CD8-positive, alpha-beta memory T cell (primary cell): ENCODE measurements at regions not wholly inside any gene's neighbourhood (a gene's known extent, or its start where the extent isn't known, plus 50 kb on each side); places are given as distances from the start of the nearest gene placed in this dataset.
"Not testable (repeated sequence)": the region's sequence is repeated elsewhere in the genome, so short reads cannot be mapped to it uniquely, and the experiment has no call there.

ENCODE experiments used
- CTCF ChIA-PET: fragments of 350-600 bp; sonication (Branson Sonifier 250); formaldehyde crosslinking; loops from one replicate; lab custom pipeline; 2021; ENCODE audit warnings: antibody characterized with exemption; lab: Charles Lee
- POLR2A ChIA-PET: fragments of 350-600 bp; sonication (Branson Sonifier 250); formaldehyde crosslinking; loops from one replicate; lab custom pipeline; 2021; ENCODE audit warnings: antibody characterized with exemption; lab: Charles Lee
- DNase-seq, 5 donors: peaks; one replicate each; pipeline versions ENCODE4 v3.0.0 to v3.0.0-alpha.2; 2020 to 2022; ENCODE audit warnings: mixed read lengths in 1 of 5
- H3K27ac ChIP-seq: one replicate; pipeline ENCODE4 v1.7.0; 2013; ENCODE audit warnings: low read depth, mild to moderate bottlenecking, low read length, moderate library complexity
- H3K27me3 ChIP-seq: 2 replicates; pipeline ENCODE4 v1.7.0; 2013; ENCODE audit warnings: low read length, mild to moderate bottlenecking; ENCODE audit not compliant: insufficient read depth, poor library complexity, severe bottlenecking
- H3K36me3 ChIP-seq: 2 replicates; pipeline ENCODE4 v1.7.0; 2013; ENCODE audit warnings: mild to moderate bottlenecking, low read length, moderate library complexity; ENCODE audit not compliant: insufficient read depth
- H3K4me1 ChIP-seq: 2 replicates; pipeline ENCODE4 v1.7.0; 2013; ENCODE audit warnings: mild to moderate bottlenecking, low read length, moderate library complexity; ENCODE audit not compliant: insufficient read depth
- H3K4me3 ChIP-seq: 2 replicates; pipeline ENCODE4 v1.7.0; 2013; ENCODE audit warnings: mild to moderate bottlenecking, low read length
- H3K9me3 ChIP-seq: 2 replicates; pipeline ENCODE4 v1.7.0; 2013; ENCODE audit warnings: mild to moderate bottlenecking, low read length
- H3K27ac Mint-ChIP-seq, 8 donors: one replicate each; pipeline ENCODE4 v1.8.0; 2020 to 2021; ENCODE audit warnings: mixed read lengths in 8 of 8, mild to moderate bottlenecking in 6 of 8, inconsistent platforms in 3 of 8, moderate library complexity in 3 of 8
- H3K27me3 Mint-ChIP-seq, 2 donors: one replicate each; pipeline ENCODE4 v1.8.0; 2020 to 2021; ENCODE audit warnings: mixed read lengths in 2 of 2, mild to moderate bottlenecking in 1 of 2, moderate library complexity in 1 of 2
- H3K36me3 Mint-ChIP-seq, 3 donors: one replicate each; pipeline ENCODE4 v1.8.0; 2020 to 2021; ENCODE audit warnings: mixed read lengths in 3 of 3, inconsistent platforms in 1 of 3, mild to moderate bottlenecking in 1 of 3
- H3K4me1 Mint-ChIP-seq, 3 donors: one replicate each; pipeline ENCODE4 v1.8.0; 2020 to 2021; ENCODE audit warnings: mixed read lengths in 3 of 3, inconsistent platforms in 1 of 3, mild to moderate bottlenecking in 1 of 3
- H3K4me3 Mint-ChIP-seq, 7 donors: one replicate each; pipeline ENCODE4 v1.8.0; 2020 to 2021; ENCODE audit warnings: mixed read lengths in 7 of 7, mild to moderate bottlenecking in 6 of 7, moderate library complexity in 4 of 7, inconsistent platforms in 2 of 7
- H3K9me3 Mint-ChIP-seq, 5 donors: one replicate each; pipeline ENCODE4 v1.8.0; 2020 to 2022; ENCODE audit warnings: mixed read lengths in 5 of 5, mild to moderate bottlenecking in 3 of 5, moderate library complexity in 2 of 5, inconsistent platforms in 1 of 5

DNA sequence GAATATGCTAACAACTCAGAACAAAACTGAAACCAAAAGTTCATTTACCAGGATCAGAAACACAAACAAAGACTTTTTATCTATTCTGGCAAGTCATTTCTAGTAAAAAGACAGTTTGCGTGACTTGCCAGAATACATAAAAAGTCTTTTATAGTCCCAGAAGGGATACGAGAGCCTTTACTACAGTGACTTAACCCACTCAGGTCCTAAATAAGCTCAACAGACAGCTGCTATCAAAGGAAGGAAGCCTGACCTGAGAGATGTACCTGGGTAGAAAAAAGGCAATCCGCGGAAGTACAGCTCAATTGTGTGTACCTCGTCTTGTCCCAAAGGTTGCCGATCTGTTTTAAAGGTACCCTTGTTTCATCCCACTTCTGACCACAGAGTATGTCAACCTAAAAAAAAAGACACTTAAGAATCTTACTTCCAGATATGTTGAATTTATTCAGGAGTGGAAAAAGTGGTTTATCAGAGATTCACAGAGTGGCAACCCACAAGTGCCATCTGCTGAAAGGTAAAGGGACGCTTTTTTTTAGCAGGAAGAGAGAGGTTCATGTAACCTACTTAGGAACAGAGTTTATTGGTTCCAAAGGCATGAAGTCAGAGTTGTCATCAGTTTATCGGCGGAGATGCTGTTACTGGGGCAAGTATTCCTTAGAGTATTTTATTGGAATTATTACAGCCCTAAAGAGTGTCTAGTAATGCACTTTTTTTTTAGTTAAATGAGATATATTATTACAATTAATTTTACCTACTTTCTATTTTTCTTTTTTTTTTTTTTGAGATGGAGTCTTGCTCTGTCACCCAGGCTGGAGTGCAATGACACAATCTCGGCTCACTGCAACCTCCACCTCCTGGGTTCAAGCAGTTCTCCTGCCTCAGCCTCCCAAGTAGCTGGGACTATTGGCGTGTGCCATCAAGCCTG is 69.7 kb upstream of the C1QTNF9B start:
- Mint-ChIP-seq H3K27ac (peak overlapping the region; percentile 79 to 99 (median 96)), H3K36me3 (no peaks in the 10 kb centered on the region), H3K27me3 (no peaks in the 10 kb centered on the region), H3K4me3 (peak overlapping the region; percentile 81 to 91 (median 85)), H3K9me3 (no peaks in the 10 kb centered on the region), H3K4me1 (peaks cover 24 to 37% (median 35%) of the 10 kb centered on the region in 3 donors)
- Histone ChIP-seq H3K4me3 (peak overlapping the region; percentile 58), H3K4me1 (peaks cover 7% of the 10 kb centered on the region), H3K9me3 (no peaks in the 10 kb centered on the region), H3K27ac (peak overlapping the region; percentile 49), H3K36me3 (no peaks in the 10 kb centered on the region), H3K27me3 (no peaks in the 10 kb centered on the region)
- peak in 3 of 5 donors; percentile 15 to 50 (median 47) for DNase-seq
- ChIA-PET CTCF (no interaction called here), POLR2A (interaction anchor here (0.7 kb wide), 1 partner anchor 27 kb away, joined by 3 read pairs; no protein-coding TSS in a partner anchor)

DNA sequence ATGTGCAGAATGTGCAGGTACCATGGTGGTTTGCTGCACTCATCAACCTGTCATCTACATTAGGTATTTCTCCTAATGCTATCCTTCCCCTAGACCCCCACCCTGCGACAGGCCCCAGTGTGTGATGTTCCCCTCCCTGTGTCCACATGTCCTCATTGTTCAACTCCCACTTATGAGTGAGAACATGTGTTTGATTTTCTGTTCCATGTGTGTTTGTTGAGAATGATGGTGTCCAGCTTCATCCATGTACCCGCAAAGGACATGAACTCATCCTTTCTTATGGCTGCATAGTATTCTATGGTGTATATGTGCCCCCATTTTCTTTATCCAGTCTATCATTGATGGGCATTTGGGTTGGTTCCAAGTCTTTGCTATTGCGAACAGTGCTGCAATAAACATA is 70.5 kb upstream of the C1QTNF9B start:
- peak overlapping the region in 4 of 7 donors; percentile 43 to 65 (median 56) for H3K4me3 Mint-ChIP-seq
- H3K4me3 ChIP-seq, DNase-seq, CTCF ChIA-PET, H3K27me3 Mint-ChIP-seq, H3K9me3 ChIP-seq, H3K36me3 Mint-ChIP-seq, H3K27me3 ChIP-seq, H3K9me3 Mint-ChIP-seq, H3K4me1 ChIP-seq, H3K27ac ChIP-seq, H3K36me3 ChIP-seq, POLR2A ChIA-PET: not testable (repeated sequence)
- peaks cover 24 to 37% (median 35%) of the 10 kb centered on the region in 3 donors for H3K4me1 Mint-ChIP-seq
- H3K27ac Mint-ChIP-seq = peak overlapping the region; percentile 19 to 99 (median 86)

DNA sequence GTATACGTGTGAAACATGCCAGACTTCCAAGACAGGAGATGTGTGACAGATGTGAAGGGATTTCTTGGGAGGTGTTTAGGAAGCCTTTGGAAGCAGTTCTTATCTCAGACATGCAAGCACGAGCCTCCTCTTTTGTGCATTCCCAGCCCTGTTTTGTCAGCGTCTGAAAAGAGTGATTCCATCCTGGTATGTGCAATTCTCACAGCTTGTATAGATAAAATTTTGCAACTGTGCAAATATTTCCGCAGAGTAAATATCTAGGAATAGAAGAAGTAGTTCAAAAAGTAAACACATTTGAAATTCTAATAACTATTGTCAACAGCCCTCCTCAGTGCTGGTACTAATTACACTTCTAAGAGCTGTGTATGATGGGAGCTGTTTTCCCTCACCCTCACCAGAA is 72.3 kb upstream of the C1QTNF9B start:
- Mint-ChIP-seq H3K27me3 (no peaks in the 10 kb centered on the region), H3K4me1 (peaks cover 20 to 26% (median 24%) of the 10 kb centered on the region in 3 donors), H3K4me3 (no peak overlapping the region), H3K27ac (no peak overlapping the region), H3K36me3 (no peaks in the 10 kb centered on the region), H3K9me3 (no peaks in the 10 kb centered on the region)
- H3K27ac ChIP-seq = no peak overlapping the region
- ChIA-PET CTCF (no interaction called here), POLR2A (no interaction called here)
- no peaks in the 10 kb centered on the region for H3K27me3 ChIP-seq
- no peak overlapping the region for H3K4me3 ChIP-seq
- DNase-seq = no peak
- peaks cover 7% of the 10 kb centered on the region for H3K4me1 ChIP-seq
- no peaks in the 10 kb centered on the region for H3K36me3 ChIP-seq
- no peaks in the 10 kb centered on the region for H3K9me3 ChIP-seq

DNA sequence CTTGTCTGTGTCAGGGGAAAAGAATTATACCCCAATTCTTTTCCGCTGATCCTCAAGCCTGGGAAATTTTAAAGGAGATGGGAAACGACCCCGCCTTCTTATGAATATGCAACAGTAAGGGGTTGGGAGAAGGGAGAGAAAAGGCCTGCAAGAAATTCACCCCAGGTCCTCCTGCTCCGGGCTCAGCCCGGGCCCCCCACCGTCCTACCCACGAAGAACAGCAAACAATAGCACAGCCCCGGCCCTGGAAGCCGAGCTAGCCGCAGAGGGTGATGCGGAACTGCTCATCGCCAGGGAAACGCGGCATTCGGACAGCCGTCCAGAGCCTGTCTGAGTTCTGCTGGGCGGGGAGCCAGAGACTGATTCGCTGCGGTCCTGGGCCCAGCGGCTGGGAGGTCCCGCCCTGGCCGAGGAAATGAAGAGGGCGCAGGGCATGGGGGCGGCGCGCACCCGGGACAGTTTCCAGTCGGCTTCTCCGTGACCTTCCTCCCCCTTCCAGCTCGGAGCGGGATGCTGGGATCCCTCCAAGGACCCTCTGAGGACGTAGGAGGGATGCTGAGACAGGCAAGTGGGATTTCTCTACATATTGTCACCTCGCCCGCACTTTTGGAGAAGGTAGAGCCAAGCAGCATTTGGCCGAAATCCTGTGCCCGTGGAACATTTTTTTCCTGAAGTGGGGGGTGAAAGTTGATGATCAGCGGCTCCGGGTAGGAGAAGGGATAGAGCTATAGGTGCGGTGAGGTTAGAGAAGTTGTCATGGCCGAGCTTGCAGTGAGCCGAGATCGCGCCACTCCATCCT is 82.3 kb upstream of the C1QTNF9B start:
- Histone ChIP-seq H3K36me3 (no peaks in the 10 kb centered on the region), H3K9me3 (no peaks in the 10 kb centered on the region), H3K27me3 (peaks cover 22% of the 10 kb centered on the region), H3K4me1 (peaks cover 14% of the 10 kb centered on the region), H3K27ac (no peak overlapping the region), H3K4me3 (peak overlapping the region; percentile 62)
- Mint-ChIP-seq H3K27me3 (peaks cover 30 to 32% of the 10 kb centered on the region in 2 donors), H3K9me3 (peaks cover 0 to 4% (median 0%) of the 10 kb centered on the region in 5 donors), H3K36me3 (peaks cover 0 to 3% (median 0%) of the 10 kb centered on the region in 3 donors), H3K4me3 (peak overlapping the region; percentile 86 to 96 (median 92)), H3K27ac (peak overlapping the region; percentile 80 to 99 (median 96)), H3K4me1 (peaks cover 9 to 16% (median 15%) of the 10 kb centered on the region in 3 donors)
- ChIA-PET CTCF (no interaction called here), POLR2A (interaction anchor here (0.9 kb wide), 1 partner anchor 181 kb away, joined by 4 read pairs; the partner anchor contains the start of gene SPATA13)
- peak; percentile 23 to 71 (median 28) for DNase-seq

DNA sequence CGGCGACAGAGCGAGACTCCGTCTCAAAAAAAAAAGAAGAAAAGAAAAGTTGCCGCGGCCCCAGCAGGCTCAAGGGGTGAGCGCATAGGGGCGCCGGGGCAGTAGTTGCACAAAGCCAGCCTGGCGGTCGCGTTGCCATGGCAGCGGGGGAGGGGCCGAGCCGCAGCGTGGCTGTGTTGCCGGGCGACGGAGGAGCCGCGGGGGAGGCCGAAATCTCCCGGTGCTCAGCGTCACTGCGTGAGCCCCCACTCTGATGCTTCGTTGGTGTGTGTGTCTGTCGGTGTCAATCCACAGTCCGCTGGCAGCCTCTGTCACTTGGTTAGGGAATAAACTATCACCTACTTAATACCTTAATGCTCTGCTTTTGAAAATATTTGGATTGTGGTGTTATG is 82.9 kb upstream of the C1QTNF9B start:
- H3K27me3 ChIP-seq = peaks cover 22% of the 10 kb centered on the region
- H3K27ac Mint-ChIP-seq = peak overlapping the region; percentile 80 to 99 (median 96)
- H3K4me1 Mint-ChIP-seq = peaks cover 9 to 16% (median 15%) of the 10 kb centered on the region in 3 donors
- H3K9me3 Mint-ChIP-seq = peaks cover 0 to 4% (median 0%) of the 10 kb centered on the region in 5 donors
- H3K36me3 ChIP-seq = no peaks in the 10 kb centered on the region
- peak overlapping the region; percentile 86 to 96 (median 92) for H3K4me3 Mint-ChIP-seq
- H3K9me3 ChIP-seq = no peaks in the 10 kb centered on the region
- H3K36me3 Mint-ChIP-seq = peaks cover 0 to 3% (median 0%) of the 10 kb centered on the region in 3 donors
- ChIA-PET CTCF (no interaction called here), POLR2A (interaction anchor here (0.9 kb wide), 1 partner anchor 180 kb away, joined by 4 read pairs; the partner anchor contains the start of gene SPATA13)
- peaks cover 14% of the 10 kb centered on the region for H3K4me1 ChIP-seq
- H3K27me3 Mint-ChIP-seq = peaks cover 30 to 36% of the 10 kb centered on the region in 2 donors
- H3K27ac ChIP-seq = no peak overlapping the region
- H3K4me3 ChIP-seq = peak overlapping the region; percentile 62
- DNase-seq = peak; percentile 83 to 97 (median 90)

DNA sequence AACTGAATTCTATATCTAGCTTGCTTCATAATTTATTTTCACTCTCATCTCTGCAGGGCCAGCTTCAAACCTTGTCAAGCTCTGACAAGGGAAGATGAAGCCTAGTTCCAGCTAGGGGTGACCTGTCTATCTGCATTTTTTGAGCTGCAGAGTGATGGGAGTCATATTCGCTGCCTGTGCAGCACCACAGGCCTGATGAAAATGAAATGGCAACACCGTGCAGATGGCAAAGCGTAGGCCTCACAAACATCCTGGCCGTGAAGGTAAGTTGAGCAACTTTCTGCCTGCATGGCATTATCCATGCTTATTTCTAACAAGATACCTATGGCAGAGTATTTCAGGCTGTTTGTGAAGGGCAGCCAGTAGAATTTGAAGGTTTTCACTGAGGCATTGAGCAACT is 86.4 kb upstream of the C1QTNF9B start:
- H3K27me3 Mint-ChIP-seq = peaks cover 24 to 50% of the 10 kb centered on the region in 2 donors
- H3K27me3 ChIP-seq = peaks cover 18% of the 10 kb centered on the region
- peaks cover 9 to 16% (median 15%) of the 10 kb centered on the region in 3 donors for H3K4me1 Mint-ChIP-seq
- no peak for DNase-seq
- ChIA-PET POLR2A (no interaction called here), CTCF (no interaction called here)
- H3K4me3 Mint-ChIP-seq = no peak overlapping the region
- H3K9me3 Mint-ChIP-seq = peaks cover 0 to 4% (median 0%) of the 10 kb centered on the region in 5 donors
- H3K27ac ChIP-seq = no peak overlapping the region
- H3K4me3 ChIP-seq = no peak overlapping the region
- peaks cover 14% of the 10 kb centered on the region for H3K4me1 ChIP-seq
- H3K27ac Mint-ChIP-seq = no peak overlapping the region
- H3K9me3 ChIP-seq = no peaks in the 10 kb centered on the region
- peaks cover 0 to 4% (median 3%) of the 10 kb centered on the region in 3 donors for H3K36me3 Mint-ChIP-seq
- H3K36me3 ChIP-seq = no peaks in the 10 kb centered on the region

DNA sequence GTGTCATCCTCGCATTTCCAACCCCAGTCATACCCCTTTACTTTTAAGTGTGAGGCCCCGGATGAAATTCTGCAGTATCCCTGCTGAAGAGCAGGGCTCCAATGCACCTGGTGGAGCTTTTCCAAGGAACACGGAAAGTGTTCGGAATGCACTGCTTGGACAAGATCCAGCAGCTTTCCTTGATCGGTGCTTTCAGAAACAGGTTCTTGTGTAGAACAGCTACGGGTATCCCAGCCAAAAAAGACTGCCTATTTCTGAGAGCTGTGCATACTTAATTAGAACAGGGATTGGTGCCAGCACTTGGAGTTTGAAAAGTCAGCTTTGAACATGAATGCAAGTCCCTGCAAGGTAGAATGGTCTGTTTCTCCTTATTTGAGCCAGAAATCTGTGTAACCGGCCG is 87.2 kb upstream of the C1QTNF9B start:
- H3K27ac ChIP-seq = no peak overlapping the region
- Mint-ChIP-seq H3K27me3 (peaks cover 15 to 47% of the 10 kb centered on the region in 2 donors), H3K4me1 (peaks cover 7 to 9% (median 9%) of the 10 kb centered on the region in 3 donors), H3K4me3 (no peak overlapping the region), H3K27ac (no peak overlapping the region), H3K36me3 (peaks cover 0 to 6% (median 3%) of the 10 kb centered on the region in 3 donors), H3K9me3 (peaks cover 0 to 4% (median 0%) of the 10 kb centered on the region in 5 donors)
- H3K36me3 ChIP-seq = no peaks in the 10 kb centered on the region
- POLR2A ChIA-PET = no interaction called here
- H3K27me3 ChIP-seq = peaks cover 10% of the 10 kb centered on the region
- CTCF ChIA-PET = no interaction called here
- DNase-seq = no peak
- no peaks in the 10 kb centered on the region for H3K9me3 ChIP-seq
- peaks cover 9% of the 10 kb centered on the region for H3K4me1 ChIP-seq
- no peak overlapping the region for H3K4me3 ChIP-seq
